ENCODE measurements at regions not wholly inside any gene's neighbourhood (a gene's known extent, or its start where the extent isn't known, plus 50 kb on each side); places are given as distances from the start of the nearest gene placed in this dataset.

DNA sequence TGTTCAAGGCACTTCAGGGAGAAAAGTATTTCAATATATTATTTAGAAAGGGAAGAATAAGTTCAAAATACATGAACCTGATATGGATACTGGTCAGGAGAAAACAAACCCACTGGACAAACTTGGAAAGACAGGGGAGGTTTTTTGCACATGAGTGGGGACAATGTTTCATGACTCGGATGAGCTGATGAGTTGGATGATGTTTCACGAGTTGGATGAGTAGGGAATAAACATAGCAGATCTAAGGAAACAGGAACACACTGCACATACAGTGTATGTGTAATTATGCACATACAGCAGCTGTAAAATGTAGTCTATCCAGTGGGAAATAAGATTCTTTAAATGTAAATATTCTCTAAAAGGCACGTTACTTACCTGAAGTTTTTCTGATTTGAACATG lies 682.9 kb upstream of the ADAMTS5 start:
- Histone ChIP-seq H3K9me2 (ENCODE audit: insufficient read depth) (peaks cover 5% of the 10 kb centered on the region; the same call in 1 of the 2 replicates), H3K27ac (ENCODE audit: low read depth) (no peak overlapping the region), H3F3A (replicated peaks; ENCODE audit: low read depth) (no peaks in the 10 kb centered on the region), H3K27me3 (ENCODE audit: insufficient read depth) (no peaks in the 10 kb centered on the region), H3K79me2 (replicated peaks; ENCODE audit: insufficient read depth) (no peaks in the 10 kb centered on the region), H2AFZ (no peak overlapping the region), H4K20me1 (replicated peaks; ENCODE audit: insufficient read depth) (no peaks in the 10 kb centered on the region), H3K36me3 (ENCODE audit: insufficient read depth) (no peaks in the 10 kb centered on the region), H3K4me3 (no peak overlapping the region), H3K4me1 (ENCODE audit: insufficient read depth) (no peaks in the 10 kb centered on the region), H3K4me2 (no peak overlapping the region)
- Mint-ChIP-seq H3K27ac (no peak overlapping the region), H3K4me1 (no peaks in the 10 kb centered on the region), H3K9me3 (no peaks in the 10 kb centered on the region; the same call in 1 of the 3 replicates), H3K36me3 (ENCODE audit: low read depth) (no peaks in the 10 kb centered on the region), H3K4me3 (no peak overlapping the region), H3K27me3 (ENCODE audit: insufficient read depth, low read depth, poor library complexity) (no peaks in the 10 kb centered on the region)
- DNase-seq (ENCODE audit: low spot score) (no peak), ATAC-seq (no peak)
- TF ChIP-seq JUNB (IDR thresholded peaks at IDR 0.05; ENCODE audit: unreplicated experiment), result no peak
- TF ChIP-seq EZH2 (IDR thresholded peaks at IDR 0.05; ENCODE audit: low read depth, unreplicated experiment), result no peak
- TF ChIP-seq, protein P1, sequence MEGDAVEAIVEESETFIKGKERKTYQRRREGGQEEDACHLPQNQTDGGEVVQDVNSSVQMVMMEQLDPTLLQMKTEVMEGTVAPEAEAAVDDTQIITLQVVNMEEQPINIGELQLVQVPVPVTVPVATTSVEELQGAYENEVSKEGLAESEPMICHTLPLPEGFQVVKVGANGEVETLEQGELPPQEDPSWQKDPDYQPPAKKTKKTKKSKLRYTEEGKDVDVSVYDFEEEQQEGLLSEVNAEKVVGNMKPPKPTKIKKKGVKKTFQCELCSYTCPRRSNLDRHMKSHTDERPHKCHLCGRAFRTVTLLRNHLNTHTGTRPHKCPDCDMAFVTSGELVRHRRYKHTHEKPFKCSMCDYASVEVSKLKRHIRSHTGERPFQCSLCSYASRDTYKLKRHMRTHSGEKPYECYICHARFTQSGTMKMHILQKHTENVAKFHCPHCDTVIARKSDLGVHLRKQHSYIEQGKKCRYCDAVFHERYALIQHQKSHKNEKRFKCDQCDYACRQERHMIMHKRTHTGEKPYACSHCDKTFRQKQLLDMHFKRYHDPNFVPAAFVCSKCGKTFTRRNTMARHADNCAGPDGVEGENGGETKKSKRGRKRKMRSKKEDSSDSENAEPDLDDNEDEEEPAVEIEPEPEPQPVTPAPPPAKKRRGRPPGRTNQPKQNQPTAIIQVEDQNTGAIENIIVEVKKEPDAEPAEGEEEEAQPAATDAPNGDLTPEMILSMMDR (conservative IDR thresholded peaks at IDR 0.05; ENCODE audit: low read depth in 2 of 2), result no peak
- no peak for TF ChIP-seq STAT1 (IDR thresholded peaks at IDR 0.05; ENCODE audit: unreplicated experiment)
- no peak for TF ChIP-seq ZNF331 (CRISPR knock-in tag; IDR thresholded peaks at IDR 0.05; ENCODE audit: low read depth)
- TF ChIP-seq, protein P2, sequence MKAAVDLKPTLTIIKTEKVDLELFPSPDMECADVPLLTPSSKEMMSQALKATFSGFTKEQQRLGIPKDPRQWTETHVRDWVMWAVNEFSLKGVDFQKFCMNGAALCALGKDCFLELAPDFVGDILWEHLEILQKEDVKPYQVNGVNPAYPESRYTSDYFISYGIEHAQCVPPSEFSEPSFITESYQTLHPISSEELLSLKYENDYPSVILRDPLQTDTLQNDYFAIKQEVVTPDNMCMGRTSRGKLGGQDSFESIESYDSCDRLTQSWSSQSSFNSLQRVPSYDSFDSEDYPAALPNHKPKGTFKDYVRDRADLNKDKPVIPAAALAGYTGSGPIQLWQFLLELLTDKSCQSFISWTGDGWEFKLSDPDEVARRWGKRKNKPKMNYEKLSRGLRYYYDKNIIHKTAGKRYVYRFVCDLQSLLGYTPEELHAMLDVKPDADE (IDR thresholded peaks at IDR 0.05), result no peak
- TF ChIP-seq ZNF114 (CRISPR knock-in tag; IDR thresholded peaks at IDR 0.05), result no peak
- no peak for TF ChIP-seq NANOG (IDR thresholded peaks at IDR 0.05; ENCODE audit: borderline replicate concordance)
- no peak for TF ChIP-seq EZH2phosphoT487 (IDR thresholded peaks at IDR 0.05; ENCODE audit: unreplicated experiment)
- TF ChIP-seq, protein P3, sequence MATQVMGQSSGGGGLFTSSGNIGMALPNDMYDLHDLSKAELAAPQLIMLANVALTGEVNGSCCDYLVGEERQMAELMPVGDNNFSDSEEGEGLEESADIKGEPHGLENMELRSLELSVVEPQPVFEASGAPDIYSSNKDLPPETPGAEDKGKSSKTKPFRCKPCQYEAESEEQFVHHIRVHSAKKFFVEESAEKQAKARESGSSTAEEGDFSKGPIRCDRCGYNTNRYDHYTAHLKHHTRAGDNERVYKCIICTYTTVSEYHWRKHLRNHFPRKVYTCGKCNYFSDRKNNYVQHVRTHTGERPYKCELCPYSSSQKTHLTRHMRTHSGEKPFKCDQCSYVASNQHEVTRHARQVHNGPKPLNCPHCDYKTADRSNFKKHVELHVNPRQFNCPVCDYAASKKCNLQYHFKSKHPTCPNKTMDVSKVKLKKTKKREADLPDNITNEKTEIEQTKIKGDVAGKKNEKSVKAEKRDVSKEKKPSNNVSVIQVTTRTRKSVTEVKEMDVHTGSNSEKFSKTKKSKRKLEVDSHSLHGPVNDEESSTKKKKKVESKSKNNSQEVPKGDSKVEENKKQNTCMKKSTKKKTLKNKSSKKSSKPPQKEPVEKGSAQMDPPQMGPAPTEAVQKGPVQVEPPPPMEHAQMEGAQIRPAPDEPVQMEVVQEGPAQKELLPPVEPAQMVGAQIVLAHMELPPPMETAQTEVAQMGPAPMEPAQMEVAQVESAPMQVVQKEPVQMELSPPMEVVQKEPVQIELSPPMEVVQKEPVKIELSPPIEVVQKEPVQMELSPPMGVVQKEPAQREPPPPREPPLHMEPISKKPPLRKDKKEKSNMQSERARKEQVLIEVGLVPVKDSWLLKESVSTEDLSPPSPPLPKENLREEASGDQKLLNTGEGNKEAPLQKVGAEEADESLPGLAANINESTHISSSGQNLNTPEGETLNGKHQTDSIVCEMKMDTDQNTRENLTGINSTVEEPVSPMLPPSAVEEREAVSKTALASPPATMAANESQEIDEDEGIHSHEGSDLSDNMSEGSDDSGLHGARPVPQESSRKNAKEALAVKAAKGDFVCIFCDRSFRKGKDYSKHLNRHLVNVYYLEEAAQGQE (IDR thresholded peaks at IDR 0.05; ENCODE audit: unreplicated experiment), result no peak
- TF ChIP-seq, protein P4, sequence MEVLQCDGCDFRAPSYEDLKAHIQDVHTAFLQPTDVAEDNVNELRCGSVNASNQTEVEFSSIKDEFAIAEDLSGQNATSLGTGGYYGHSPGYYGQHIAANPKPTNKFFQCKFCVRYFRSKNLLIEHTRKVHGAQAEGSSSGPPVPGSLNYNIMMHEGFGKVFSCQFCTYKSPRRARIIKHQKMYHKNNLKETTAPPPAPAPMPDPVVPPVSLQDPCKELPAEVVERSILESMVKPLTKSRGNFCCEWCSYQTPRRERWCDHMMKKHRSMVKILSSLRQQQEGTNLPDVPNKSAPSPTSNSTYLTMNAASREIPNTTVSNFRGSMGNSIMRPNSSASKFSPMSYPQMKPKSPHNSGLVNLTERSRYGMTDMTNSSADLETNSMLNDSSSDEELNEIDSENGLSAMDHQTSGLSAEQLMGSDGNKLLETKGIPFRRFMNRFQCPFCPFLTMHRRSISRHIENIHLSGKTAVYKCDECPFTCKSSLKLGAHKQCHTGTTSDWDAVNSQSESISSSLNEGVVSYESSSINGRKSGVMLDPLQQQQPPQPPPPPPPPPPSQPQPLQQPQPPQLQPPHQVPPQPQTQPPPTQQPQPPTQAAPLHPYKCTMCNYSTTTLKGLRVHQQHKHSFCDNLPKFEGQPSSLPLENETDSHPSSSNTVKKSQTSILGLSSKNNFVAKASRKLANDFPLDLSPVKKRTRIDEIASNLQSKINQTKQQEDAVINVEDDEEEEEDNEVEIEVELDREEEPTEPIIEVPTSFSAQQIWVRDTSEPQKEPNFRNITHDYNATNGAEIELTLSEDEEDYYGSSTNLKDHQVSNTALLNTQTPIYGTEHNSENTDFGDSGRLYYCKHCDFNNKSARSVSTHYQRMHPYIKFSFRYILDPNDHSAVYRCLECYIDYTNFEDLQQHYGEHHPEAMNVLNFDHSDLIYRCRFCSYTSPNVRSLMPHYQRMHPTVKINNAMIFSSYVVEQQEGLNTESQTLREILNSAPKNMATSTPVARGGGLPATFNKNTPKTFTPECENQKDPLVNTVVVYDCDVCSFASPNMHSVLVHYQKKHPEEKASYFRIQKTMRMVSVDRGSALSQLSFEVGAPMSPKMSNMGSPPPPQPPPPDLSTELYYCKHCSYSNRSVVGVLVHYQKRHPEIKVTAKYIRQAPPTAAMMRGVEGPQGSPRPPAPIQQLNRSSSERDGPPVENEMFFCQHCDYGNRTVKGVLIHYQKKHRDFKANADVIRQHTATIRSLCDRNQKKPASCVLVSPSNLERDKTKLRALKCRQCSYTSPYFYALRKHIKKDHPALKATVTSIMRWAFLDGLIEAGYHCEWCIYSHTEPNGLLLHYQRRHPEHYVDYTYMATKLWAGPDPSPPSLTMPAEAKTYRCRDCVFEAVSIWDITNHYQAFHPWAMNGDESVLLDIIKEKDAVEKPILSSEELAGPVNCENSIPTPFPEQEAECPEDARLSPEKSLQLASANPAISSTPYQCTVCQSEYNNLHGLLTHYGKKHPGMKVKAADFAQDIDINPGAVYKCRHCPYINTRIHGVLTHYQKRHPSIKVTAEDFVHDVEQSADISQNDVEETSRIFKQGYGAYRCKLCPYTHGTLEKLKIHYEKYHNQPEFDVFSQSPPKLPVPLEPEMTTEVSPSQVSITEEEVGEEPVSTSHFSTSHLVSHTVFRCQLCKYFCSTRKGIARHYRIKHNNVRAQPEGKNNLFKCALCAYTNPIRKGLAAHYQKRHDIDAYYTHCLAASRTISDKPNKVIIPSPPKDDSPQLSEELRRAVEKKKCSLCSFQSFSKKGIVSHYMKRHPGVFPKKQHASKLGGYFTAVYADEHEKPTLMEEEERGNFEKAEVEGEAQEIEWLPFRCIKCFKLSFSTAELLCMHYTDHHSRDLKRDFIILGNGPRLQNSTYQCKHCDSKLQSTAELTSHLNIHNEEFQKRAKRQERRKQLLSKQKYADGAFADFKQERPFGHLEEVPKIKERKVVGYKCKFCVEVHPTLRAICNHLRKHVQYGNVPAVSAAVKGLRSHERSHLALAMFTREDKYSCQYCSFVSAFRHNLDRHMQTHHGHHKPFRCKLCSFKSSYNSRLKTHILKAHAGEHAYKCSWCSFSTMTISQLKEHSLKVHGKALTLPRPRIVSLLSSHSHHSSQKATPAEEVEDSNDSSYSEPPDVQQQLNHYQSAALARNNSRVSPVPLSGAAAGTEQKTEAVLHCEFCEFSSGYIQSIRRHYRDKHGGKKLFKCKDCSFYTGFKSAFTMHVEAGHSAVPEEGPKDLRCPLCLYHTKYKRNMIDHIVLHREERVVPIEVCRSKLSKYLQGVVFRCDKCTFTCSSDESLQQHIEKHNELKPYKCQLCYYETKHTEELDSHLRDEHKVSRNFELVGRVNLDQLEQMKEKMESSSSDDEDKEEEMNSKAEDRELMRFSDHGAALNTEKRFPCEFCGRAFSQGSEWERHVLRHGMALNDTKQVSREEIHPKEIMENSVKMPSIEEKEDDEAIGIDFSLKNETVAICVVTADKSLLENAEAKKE (CRISPR knock-in tag; IDR thresholded peaks at IDR 0.05), result no peak
- no peak for TF ChIP-seq POLR2AphosphoS5 (IDR thresholded peaks at IDR 0.05; ENCODE audit: low read depth)
- no peak for TF ChIP-seq CREB1 (CRISPR knock-in tag; IDR thresholded peaks at IDR 0.05; ENCODE audit: low read depth)

Measured in GM23338 (cell line).